ENCODE measurements at regions not wholly inside any gene's neighbourhood (a gene's known extent, or its start where the extent isn't known, plus 50 kb on each side); places are given as distances from the start of the nearest gene placed in this dataset.

GRCh38 chr2:195318440-195319111 lies 338.4 kb upstream of the SLC39A10 start:
- Histone ChIP-seq H3K36me3 (ENCODE audit: control insufficient read depth in 2 of 2, insufficient read depth in 1 of 2, low read length in 2 of 2) (no peaks in the 10 kb centered on the region), H3K4me1 (ENCODE audit: control insufficient read depth, insufficient read depth, low read length) (no peaks in the 10 kb centered on the region), H3K4me3 (ENCODE audit: low read depth, low read length) (no peak overlapping the region), H3K27ac (ENCODE audit: extremely low read depth, low read depth, low read length) (no peak overlapping the region), H3K9me3 (ENCODE audit: control insufficient read depth, insufficient read depth, low read depth, low read length) (no peaks in the 10 kb centered on the region)
- TF ChIP-seq ZNF132 (tag by site-specific recombination; IDR thresholded peaks at IDR 0.05; ENCODE audit: borderline replicate concordance) (no peak), ZNF654 (tag by site-specific recombination; IDR thresholded peaks at IDR 0.05; ENCODE audit: low read depth) (peak; percentile 73)
- ChIA-PET POLR2A (no interaction called here), CTCF (interaction anchor here (0.5 to 2.3 kb wide), 9 partner anchors 11 to 743 kb away, joined by 3 to 12 read pairs (median 4); no protein-coding TSS in a partner anchor)

- no peak overlapping the region for H3K4me3 ChIP-seq (ENCODE audit: low read depth, low read length)
- no peaks in the 10 kb centered on the region for H3K9me3 ChIP-seq (ENCODE audit: control insufficient read depth, insufficient read depth, low read depth, low read length)
- no peaks in the 10 kb centered on the region for H3K36me3 ChIP-seq (ENCODE audit: control insufficient read depth in 2 of 2, insufficient read depth in 1 of 2, low read length in 2 of 2)
- H3K4me1 ChIP-seq (ENCODE audit: control insufficient read depth, insufficient read depth, low read length): no peaks in the 10 kb centered on the region
- ChIA-PET POLR2A (no interaction called here), CTCF (interaction anchor here (0.9 kb wide), 1 partner anchor 621 kb away, joined by 3 read pairs; no protein-coding TSS in a partner anchor)
- H3K27ac ChIP-seq (ENCODE audit: extremely low read depth, low read depth, low read length): no peak overlapping the region
- TF ChIP-seq ZNF558 (tag by site-specific recombination; IDR thresholded peaks at IDR 0.05) (no peak), ZNF174 (tag by site-specific recombination; IDR thresholded peaks at IDR 0.05) (no peak), ZFP37 (tag by site-specific recombination; IDR thresholded peaks at IDR 0.05) (no peak), ZNF133 (tag by site-specific recombination; IDR thresholded peaks at IDR 0.05) (no peak), ZNF707 (tag by site-specific recombination; IDR thresholded peaks at IDR 0.05) (no peak), YY2 (tag by site-specific recombination; IDR thresholded peaks at IDR 0.05) (no peak), ZNF768 (tag by site-specific recombination; IDR thresholded peaks at IDR 0.05) (no peak), ZNF610 (tag by site-specific recombination; IDR thresholded peaks at IDR 0.05; ENCODE audit: borderline replicate concordance) (no peak), PRDM4 (tag by site-specific recombination; IDR thresholded peaks at IDR 0.05) (no peak), KLF17 (tag by site-specific recombination; IDR thresholded peaks at IDR 0.05) (no peak), ZNF426 (tag by site-specific recombination; IDR thresholded peaks at IDR 0.05) (no peak), HOXA7 (CRISPR knock-in tag; IDR thresholded peaks at IDR 0.05; ENCODE audit: borderline replicate concordance) (no peak), ZNF560 (tag by site-specific recombination; IDR thresholded peaks at IDR 0.05; ENCODE audit: borderline replicate concordance) (no peak), ZNF350 (tag by site-specific recombination; IDR thresholded peaks at IDR 0.05) (no peak), ZBTB6 (tag by site-specific recombination; IDR thresholded peaks at IDR 0.05) (no peak), ZNF76 (tag by site-specific recombination; IDR thresholded peaks at IDR 0.05; ENCODE audit: borderline replicate concordance, low read depth) (no peak), ZNF555 (tag by site-specific recombination; conservative IDR thresholded peaks at IDR 0.05) (no peak), ZIC2 (tag by site-specific recombination; IDR thresholded peaks at IDR 0.05) (no peak)
These were observed 339.5 kb upstream of the SLC39A10 start for GRCh38 chr2:195317550-195317949.
